ENCODE measurements at regions not wholly inside any gene's neighbourhood (a gene's known extent, or its start where the extent isn't known, plus 50 kb on each side); places are given as distances from the start of the nearest gene placed in this dataset.

DNA sequence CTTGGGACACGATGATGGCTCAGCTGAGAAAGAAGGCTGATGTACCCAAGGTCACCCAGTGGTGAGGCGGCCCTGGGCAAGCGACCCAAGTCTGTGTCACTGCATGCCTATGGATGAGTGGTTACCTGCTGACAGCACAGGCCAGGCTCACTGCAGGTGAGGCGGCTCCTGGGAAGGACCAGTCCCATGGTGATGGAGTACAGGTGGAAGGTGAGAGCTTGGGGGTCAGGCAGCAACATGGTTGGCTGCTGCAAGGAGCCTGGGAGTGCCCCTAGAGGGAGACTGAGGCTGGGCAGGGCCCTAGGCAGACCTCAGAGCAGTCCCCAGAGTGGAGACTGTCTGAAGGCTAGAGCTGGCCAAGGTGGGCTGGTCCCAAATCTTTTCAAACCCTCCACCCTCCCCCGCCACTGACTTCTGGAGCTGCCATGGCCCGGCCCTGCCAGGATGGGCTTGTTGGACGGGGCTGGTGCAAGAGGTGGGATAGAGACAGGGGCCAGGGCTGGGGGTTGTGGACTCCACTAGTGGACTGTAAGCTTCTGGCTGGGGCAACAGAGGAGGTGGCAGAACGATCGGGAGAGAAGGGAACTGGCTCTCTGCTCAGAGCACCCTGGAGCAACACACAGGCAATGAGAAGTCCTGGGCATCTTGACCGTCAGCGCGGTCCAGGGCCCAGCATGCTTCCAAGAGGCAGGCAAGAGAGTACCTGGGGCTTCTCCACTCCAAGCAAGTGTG, 72.5 kb upstream of the SLC6A11 start:
- DNase-seq (no peak), FAIRE-seq (no peak)
- Histone ChIP-seq H3K4me1 (ENCODE audit: control insufficient read depth in 2 of 3, insufficient read depth in 2 of 3, low read depth in 1 of 3, low read length in 3 of 3) (peaks cover 0 to 2% (median 0%) of the 10 kb centered on the region in 3 donors), H3K27ac (ENCODE audit: low read depth in 2 of 2, low read length in 2 of 2) (no peak overlapping the region), H3K27me3 (ENCODE audit: control insufficient read depth, insufficient read depth, low read length) (no peaks in the 10 kb centered on the region), H3K9me3 (ENCODE audit: control insufficient read depth in 2 of 3, insufficient read depth in 1 of 3, low read length in 3 of 3) (no peaks in the 10 kb centered on the region), H3K4me3 (ENCODE audit: low read length in 3 of 3) (no peak overlapping the region), H3K9ac (ENCODE audit: low read length in 3 of 3) (no peak overlapping the region), H3K36me3 (ENCODE audit: control insufficient read depth in 2 of 3, insufficient read depth in 3 of 3, low read length in 3 of 3) (no peaks in the 10 kb centered on the region)
- TF ChIP-seq, protein P1, sequence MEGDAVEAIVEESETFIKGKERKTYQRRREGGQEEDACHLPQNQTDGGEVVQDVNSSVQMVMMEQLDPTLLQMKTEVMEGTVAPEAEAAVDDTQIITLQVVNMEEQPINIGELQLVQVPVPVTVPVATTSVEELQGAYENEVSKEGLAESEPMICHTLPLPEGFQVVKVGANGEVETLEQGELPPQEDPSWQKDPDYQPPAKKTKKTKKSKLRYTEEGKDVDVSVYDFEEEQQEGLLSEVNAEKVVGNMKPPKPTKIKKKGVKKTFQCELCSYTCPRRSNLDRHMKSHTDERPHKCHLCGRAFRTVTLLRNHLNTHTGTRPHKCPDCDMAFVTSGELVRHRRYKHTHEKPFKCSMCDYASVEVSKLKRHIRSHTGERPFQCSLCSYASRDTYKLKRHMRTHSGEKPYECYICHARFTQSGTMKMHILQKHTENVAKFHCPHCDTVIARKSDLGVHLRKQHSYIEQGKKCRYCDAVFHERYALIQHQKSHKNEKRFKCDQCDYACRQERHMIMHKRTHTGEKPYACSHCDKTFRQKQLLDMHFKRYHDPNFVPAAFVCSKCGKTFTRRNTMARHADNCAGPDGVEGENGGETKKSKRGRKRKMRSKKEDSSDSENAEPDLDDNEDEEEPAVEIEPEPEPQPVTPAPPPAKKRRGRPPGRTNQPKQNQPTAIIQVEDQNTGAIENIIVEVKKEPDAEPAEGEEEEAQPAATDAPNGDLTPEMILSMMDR (IDR thresholded peaks at IDR 0.05; ENCODE audit: borderline replicate concordance, extremely low read depth, insufficient read depth), result no peak
- intact Hi-C loops (cut with DNase I), result no loop called here

DNA sequence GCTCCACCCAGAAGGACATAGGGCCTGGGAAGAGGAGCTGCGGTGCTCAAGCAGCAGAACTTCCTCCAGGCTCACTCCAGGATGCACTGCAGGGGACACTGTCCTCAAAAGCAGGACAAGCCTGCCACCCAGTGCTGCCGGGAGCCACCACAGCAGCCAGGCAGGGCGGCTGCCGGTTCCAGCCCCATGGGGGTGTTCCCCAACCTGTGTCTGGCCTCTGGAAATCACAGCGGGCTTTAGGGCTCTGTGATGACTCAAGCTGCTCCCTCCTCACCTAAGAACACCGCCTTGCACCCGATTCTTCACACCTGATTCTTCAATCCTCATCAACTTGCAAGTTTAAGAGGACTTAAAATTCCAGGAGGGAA, 71.9 kb upstream of the SLC6A11 start:
- TF ChIP-seq, protein P1 (IDR thresholded peaks at IDR 0.05; ENCODE audit: borderline replicate concordance, extremely low read depth, insufficient read depth), result no peak
- intact Hi-C loops (cut with DNase I), result no loop called here
- Histone ChIP-seq H3K9ac (ENCODE audit: low read length in 3 of 3) (no peak overlapping the region), H3K4me3 (ENCODE audit: low read length in 3 of 3) (no peak overlapping the region), H3K27me3 (ENCODE audit: control insufficient read depth, insufficient read depth, low read length) (no peaks in the 10 kb centered on the region), H3K36me3 (ENCODE audit: control insufficient read depth in 2 of 3, insufficient read depth in 3 of 3, low read length in 3 of 3) (no peaks in the 10 kb centered on the region), H3K9me3 (ENCODE audit: control insufficient read depth in 2 of 3, insufficient read depth in 1 of 3, low read length in 3 of 3) (no peaks in the 10 kb centered on the region), H3K4me1 (ENCODE audit: control insufficient read depth in 2 of 3, insufficient read depth in 2 of 3, low read depth in 1 of 3, low read length in 3 of 3) (no peaks in the 10 kb centered on the region), H3K27ac (ENCODE audit: low read depth in 2 of 2, low read length in 2 of 2) (no peak overlapping the region)
- DNase-seq (peak in 3 of 5 donors; percentile 5 to 29 (median 6)), FAIRE-seq (no peak)

DNA sequence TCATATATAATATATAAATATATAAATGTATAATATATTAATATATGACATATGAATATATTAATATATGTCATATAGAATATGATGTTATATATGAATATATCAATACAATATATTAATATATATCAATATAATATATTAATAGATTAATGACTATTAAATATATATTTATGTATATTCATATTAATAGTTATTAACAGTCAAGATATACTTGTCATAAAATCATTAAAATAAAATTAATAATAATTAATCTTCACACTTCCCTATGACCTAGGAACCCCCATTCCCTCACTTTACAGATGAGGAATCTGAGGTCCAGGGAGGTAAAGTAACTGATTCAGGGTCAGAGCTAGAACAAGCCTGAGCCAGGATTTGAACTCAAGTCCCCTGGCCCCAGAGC, 70.6 kb upstream of the SLC6A11 start:
- Histone ChIP-seq H3K4me3 (ENCODE audit: low read length in 3 of 3) (no peak overlapping the region), H3K4me1 (ENCODE audit: control insufficient read depth in 2 of 3, insufficient read depth in 2 of 3, low read depth in 1 of 3, low read length in 3 of 3) (no peaks in the 10 kb centered on the region), H3K36me3 (ENCODE audit: control insufficient read depth in 2 of 3, insufficient read depth in 3 of 3, low read length in 3 of 3) (no peaks in the 10 kb centered on the region), H3K27ac (ENCODE audit: low read depth in 2 of 2, low read length in 2 of 2) (no peak overlapping the region), H3K9me3 (ENCODE audit: control insufficient read depth in 2 of 3, insufficient read depth in 1 of 3, low read length in 3 of 3) (no peaks in the 10 kb centered on the region), H3K9ac (ENCODE audit: low read length in 3 of 3) (no peak overlapping the region), H3K27me3 (ENCODE audit: control insufficient read depth, insufficient read depth, low read length) (no peaks in the 10 kb centered on the region)
- intact Hi-C loops (cut with DNase I), result no loop called here
- TF ChIP-seq, protein P1 (IDR thresholded peaks at IDR 0.05; ENCODE audit: borderline replicate concordance, extremely low read depth, insufficient read depth), result no peak
- FAIRE-seq, result no peak
- no peak for DNase-seq

DNA sequence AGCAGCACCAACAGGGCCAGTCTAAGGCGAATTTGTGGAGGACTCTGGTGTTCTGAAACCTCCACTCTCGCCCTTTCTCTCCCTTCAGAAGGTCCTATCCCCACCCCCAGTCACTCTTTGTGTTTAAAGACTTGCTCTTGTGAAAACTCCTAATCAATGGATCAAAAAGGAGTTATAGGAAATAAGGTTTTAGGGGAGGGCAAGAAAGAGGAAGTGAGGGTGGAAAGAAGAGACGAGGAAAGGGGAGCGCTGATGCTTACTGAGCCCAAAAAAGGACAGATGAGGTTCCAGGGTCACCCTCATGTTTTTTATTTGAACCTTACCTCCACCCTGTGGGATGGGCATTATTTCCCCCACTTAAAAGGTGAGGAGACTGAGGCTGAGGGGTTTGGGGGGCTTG, 70.0 kb upstream of the SLC6A11 start:
- no peaks in the 10 kb centered on the region for H3K4me1 ChIP-seq (ENCODE audit: control insufficient read depth in 2 of 3, insufficient read depth in 2 of 3, low read depth in 1 of 3, low read length in 3 of 3)
- intact Hi-C loops (cut with DNase I), result no loop called here
- no peak overlapping the region for H3K27ac ChIP-seq (ENCODE audit: low read depth in 2 of 2, low read length in 2 of 2)
- DNase-seq (no peak), FAIRE-seq (no peak)
- H3K36me3 ChIP-seq (ENCODE audit: control insufficient read depth in 2 of 3, insufficient read depth in 3 of 3, low read length in 3 of 3), result no peaks in the 10 kb centered on the region
- no peak overlapping the region for H3K9ac ChIP-seq (ENCODE audit: low read length in 3 of 3)
- no peak overlapping the region for H3K4me3 ChIP-seq (ENCODE audit: low read length in 3 of 3)
- TF ChIP-seq, protein P1 (IDR thresholded peaks at IDR 0.05; ENCODE audit: borderline replicate concordance, extremely low read depth, insufficient read depth), result no peak
- H3K9me3 ChIP-seq (ENCODE audit: control insufficient read depth in 2 of 3, insufficient read depth in 1 of 3, low read length in 3 of 3), result no peaks in the 10 kb centered on the region
- H3K27me3 ChIP-seq (ENCODE audit: control insufficient read depth, insufficient read depth, low read length), result no peaks in the 10 kb centered on the region

Data from kidney (tissue), 13 donors.